NCI-H2227 (cell line): ENCODE measurements at regions not wholly inside any gene's neighbourhood (a gene's known extent, or its start where the extent isn't known, plus 50 kb on each side); places are given as distances from the start of the nearest gene placed in this dataset.

Experiments
- DNase-seq: peaks from one replicate; lab custom pipeline; 2025; ENCODE audit not compliant: unreplicated experiment; lab: John Stamatoyannopoulos, UW

GRCh38 chr17:5635949-5636348 lies 51.6 kb upstream of the NLRP1 start:
- DNase-seq: no peak

DNA sequence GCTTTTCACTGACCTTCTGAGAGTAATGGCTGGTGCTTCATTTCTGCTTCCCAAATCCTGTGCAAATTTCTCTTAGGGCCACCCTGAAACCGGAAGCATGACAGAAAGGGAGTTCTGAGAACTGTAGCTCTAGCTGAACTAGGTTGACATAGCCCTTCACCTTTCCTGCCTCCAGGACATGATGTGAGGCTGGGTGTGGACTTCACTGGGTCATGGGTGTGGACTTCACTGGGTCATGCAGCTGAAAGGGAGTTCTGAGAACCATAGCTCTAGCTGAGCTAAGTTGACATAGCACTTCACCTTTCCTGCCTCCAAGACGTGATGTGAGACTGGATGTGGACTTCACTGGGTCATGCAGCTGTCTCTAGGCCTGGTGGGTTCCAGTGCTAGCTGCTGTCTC lies 54.3 kb upstream of the NLRP1 start:
- no peak for DNase-seq

- DNase-seq: no peak
These were observed 56.4 kb upstream of the NLRP1 start for GRCh38 chr17:5640726-5641125.

- DNase-seq: no peak
These were observed 58.4 kb upstream of the NLRP1 start for GRCh38 chr17:5642752-5643151.

GRCh38 chr17:5644065-5644464 lies 59.8 kb upstream of the NLRP1 start:
- no peak for DNase-seq

DNA sequence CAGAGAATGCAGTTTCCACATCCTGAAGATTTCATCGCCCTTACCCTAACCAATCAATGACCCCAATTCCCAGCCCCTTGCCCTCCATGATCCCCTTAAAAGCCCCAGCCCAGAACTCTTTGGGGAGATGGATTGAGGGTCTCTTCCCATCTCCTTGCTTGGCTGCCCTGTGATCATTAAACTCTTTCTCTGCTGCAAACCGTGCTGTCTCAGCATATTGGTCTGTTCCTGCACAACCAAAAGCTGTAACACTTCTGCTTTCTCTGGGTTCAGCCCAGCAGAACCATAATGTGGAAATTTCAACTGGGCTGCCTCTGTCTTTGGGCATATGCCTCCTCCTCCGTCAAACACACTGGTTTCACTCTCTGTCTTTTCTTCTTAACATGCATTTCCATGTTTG lies 67.0 kb upstream of the NLRP1 start:
- DNase-seq: no peak

- no peak for DNase-seq
These were observed 77.3 kb upstream of the NLRP1 start for GRCh38 chr17:5661491-5662125.

GRCh38 chr17:5662409-5663085 lies 78.2 kb upstream of the NLRP1 start:
- DNase-seq: no peak

DNA sequence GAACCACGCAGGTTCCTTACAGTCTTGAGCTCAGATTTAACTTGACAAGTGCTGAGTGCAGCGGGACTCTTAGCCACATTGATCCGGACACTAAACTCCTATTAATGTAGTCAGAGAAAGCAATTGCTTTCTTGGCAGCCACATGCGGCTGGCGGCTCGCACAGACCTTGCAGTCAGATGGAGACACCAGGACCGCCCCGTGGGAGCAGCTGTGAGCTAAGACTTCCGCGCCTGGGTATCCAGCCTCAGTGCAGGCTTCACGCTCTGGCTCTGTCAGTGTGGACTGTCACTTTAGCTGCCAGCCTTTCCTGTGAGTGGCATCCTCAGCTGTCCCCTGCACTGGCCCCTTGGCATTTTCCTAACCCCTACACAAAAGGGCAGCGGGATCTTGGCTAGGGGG lies 80.9 kb upstream of the NLRP1 start:
- peak; percentile 29 for DNase-seq

- DNase-seq: no peak
These were observed 83.6 kb upstream of the NLRP1 start for GRCh38 chr17:5667871-5668270.

DNA sequence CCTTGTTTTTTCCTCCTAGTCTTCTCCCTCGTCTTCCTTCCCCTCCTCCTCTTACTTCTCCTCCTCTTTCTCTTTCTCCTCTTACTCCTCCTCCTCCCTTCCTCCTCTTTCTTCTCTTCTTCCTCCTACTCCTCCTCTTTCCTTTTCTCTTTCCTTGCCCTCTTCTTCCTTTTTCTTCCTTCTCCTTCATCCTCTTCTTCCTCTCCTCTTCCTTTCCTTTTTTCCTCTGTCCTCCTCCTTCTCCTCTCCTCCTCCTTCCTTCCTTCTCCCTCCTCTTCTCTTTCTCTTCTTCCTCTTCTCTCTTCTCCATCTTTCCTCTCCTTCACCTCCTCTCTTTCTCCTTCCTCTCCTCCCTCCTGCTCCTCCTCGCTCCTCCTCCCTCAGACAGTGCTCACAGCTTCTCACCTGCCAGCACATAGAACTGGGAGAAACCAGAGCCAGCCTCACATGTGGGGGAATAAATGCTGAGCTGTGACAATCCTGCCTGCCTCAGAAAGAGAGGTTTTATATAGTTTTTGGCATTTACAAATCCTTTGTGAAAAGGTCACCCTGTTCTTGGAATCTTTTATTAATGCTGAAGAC lies 84.3 kb upstream of the NLRP1 start:
- DNase-seq: no peak

DNA sequence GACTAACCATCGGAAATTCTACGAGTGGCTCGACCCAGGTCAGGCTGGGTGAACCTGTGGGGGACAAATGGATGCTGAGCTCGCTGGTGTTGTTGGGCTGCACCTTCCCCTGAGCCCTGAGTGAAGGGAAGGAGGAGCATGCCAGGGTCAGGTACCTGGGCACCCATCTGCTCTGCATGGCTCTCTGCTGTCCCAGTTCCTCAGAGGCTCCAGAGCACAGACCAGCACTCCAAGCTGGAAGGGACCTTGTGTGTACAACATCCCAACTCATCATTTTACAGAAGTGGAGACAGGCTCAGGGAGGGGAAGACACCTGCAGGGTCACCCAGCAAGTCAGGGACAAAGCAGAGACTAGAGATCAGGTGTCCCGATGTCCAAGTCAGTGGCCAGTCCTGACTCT lies 84.9 kb upstream of the NLRP1 start:
- DNase-seq: no peak

DNA sequence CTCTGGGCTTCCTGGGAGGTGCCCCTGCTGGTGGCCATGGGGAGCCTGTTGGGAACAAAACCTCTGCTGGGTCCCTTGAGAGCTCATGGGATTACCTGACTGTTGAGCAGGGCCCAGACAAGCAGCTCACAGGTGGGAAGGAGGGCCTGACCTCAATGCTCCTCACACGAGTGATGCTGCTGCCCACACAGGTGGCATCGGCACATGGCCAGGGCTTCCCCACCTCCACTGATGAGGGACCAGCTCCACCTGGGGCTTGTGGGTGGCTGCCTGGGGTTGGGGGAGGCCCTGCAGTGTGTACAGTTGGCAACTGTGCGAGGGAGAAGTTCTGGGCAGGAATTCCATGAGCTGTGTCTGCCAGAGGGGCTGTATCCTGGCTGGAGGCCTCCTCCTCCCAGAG lies 87.8 kb upstream of the NLRP1 start:
- no peak for DNase-seq

DNA sequence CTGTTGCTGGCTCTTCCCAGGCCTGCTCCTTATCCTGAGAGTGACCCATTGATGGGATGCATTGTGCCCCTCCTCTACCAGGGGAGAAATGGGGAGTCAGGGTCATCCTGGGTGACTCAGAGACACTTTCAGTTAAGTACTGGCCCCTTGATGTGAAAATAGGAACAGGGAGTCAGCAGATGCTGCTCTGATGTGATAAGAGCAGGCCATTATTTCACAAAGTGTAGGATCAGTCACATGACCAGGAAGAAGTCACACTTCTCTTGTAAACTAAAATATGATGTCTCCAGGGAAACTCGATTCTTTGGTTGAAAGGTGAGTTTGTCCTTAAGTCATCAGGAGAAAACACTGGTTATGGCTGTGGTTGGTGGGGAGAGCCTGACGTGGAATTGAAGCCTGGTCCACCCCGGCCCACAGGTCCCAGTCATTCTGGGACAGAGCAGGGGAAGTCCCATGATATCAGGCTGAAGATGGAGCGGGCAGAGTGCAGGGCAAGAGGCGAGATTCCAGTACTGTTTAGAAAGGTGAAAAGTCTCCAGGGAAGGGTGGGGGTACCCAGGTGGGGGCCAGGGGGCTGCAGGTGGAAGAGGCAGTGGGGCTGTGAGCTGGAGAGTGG lies 88.6 kb upstream of the NLRP1 start:
- DNase-seq: no peak

GRCh38 chr17:5675625-5676421 lies 91.5 kb upstream of the NLRP1 start:
- no peak for DNase-seq

GRCh38 chr17:5677620-5678019 lies 93.3 kb upstream of the NLRP1 start:
- DNase-seq: no peak

DNA sequence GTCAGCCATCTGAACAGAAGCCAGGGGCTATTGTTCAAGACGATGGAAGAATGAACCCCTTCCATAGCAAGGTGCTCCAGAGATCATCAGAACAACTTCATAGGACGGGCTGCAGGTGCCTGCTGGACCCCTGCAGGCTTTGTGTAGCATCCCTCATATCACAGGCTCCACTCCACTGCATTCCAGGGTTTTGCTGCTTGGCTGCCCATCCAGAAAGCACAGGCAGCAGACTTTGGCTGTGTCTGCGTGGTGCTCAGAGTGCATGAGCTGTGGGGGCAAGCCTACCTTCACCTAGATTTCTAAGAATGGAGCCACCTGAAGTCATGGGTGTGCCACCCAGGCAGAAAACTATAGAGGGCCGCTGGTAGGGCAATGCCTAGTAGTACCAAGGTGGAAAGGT lies 93.9 kb upstream of the NLRP1 start:
- DNase-seq: no peak

DNA sequence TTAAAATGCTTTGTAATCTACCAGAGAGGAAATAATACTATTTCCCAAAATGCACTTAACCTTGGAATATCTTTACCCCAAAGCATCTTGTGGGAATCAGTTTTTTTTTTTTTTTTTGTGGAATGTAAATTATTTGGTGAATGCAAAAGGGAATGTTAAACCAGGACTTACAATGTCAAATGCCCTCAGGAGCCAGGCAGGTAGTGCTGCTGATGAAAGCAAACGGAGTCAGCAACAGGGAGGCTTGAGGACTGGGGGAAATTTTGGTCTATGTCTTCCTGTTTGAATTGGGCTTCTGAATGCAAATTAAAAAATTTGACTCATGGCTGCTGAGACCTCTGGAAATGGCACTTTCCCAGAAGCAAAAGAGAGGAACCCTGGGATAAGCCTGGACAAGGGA lies 96.5 kb upstream of the NLRP1 start:
- no peak for DNase-seq

DNA sequence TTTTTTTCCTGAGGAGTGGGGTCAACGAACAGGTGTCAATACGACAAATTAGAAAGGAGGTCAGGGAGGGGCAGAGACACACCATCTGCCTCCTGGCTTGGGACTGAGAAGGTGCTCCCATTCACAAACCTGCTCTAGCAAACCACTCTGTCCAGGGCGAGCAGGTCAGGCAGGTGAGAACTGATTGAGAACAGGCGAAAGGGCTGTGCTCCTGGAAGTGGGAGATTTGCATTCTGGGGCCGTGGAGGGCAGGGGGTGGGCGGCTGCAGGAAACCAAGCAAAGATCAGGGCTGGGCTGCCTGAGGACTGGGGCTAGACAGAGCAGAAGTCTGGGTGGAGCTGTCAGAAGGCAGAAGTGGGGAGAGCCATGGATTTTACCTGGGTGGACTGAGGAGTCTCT lies 98.9 kb upstream of the NLRP1 start:
- no peak for DNase-seq

DNA sequence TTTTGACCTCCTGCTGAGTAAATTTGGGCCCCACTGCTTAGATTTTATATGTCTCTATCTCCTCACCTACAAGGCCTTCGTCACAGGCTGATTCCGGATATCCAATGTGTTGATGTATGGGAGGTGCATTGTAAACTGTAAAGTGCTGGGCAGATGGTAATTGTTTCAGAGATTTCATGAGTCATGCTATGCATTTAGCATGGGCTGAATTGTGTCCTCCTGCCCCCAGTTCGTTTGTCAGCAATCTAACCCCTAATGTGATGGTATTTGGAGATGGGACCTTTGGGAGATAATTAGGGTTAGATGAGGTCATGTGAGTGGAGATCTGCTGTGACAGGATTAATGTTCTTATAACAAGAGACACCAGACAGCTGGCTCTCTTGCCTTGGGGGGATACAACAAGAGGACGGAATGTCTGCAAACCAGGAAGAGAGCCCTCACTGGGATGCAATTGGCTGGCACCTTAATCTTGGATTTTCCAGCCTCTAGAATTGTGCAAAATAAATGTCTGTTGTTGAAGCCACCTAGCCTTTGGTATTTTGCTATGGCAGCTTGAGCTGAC lies 101.8 kb upstream of the NLRP1 start:
- no peak for DNase-seq

- no peak for DNase-seq
These were observed 103.3 kb upstream of the NLRP1 start for GRCh38 chr17:5687646-5688045.
